ENCODE measurements at regions not wholly inside any gene's neighbourhood (a gene's known extent, or its start where the extent isn't known, plus 50 kb on each side); places are given as distances from the start of the nearest gene placed in this dataset.

DNA sequence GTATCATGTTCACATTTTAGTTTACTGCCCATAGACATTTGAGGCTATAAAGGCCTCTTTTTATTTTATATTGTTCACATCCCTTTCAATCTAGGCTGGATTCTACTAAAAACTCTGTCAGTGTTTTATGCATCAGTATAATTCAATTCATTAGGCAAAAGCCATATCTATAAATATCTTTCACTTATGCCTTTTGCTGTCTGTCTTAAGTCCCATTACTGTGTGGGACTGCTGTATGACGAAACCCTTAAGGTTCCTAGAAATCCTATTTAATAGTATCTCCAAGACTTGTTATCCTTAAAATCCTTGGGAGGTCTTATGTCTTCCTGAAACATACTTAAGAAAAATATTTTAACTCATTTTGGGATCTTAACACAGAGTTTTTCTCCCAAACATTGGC, 139.2 kb downstream of the HGF start:
- TF ChIP-seq EZH2 (IDR thresholded peaks at IDR 0.05; ENCODE audit: low read length, missing control alignments): no peak
- TF ChIP-seq, protein P1, sequence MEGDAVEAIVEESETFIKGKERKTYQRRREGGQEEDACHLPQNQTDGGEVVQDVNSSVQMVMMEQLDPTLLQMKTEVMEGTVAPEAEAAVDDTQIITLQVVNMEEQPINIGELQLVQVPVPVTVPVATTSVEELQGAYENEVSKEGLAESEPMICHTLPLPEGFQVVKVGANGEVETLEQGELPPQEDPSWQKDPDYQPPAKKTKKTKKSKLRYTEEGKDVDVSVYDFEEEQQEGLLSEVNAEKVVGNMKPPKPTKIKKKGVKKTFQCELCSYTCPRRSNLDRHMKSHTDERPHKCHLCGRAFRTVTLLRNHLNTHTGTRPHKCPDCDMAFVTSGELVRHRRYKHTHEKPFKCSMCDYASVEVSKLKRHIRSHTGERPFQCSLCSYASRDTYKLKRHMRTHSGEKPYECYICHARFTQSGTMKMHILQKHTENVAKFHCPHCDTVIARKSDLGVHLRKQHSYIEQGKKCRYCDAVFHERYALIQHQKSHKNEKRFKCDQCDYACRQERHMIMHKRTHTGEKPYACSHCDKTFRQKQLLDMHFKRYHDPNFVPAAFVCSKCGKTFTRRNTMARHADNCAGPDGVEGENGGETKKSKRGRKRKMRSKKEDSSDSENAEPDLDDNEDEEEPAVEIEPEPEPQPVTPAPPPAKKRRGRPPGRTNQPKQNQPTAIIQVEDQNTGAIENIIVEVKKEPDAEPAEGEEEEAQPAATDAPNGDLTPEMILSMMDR (conservative IDR thresholded peaks at IDR 0.05 in 1 of 2, IDR thresholded peaks at IDR 0.05 in 1 of 2; ENCODE audit: low read depth in 1 of 2, low read length in 2 of 2): no peak

DNA sequence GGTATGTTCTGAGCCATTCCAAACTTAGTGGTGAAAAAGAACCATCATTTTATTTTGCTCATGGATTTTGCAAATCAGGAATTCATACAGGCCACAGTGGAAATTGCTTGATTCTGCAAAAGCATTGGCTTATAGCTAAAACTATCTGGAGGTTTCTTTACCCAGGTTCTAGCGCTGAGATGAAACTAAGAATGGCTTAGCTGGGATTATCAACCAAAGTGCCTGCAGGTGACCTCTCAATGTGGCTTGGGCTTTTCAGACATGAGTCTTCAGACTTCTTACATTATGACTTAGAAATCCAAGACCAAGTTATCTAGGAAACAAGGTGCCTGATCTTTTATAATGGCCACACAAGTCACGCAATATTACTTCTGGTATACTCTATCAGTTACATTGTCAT, 140.1 kb downstream of the HGF start:
- Histone ChIP-seq H3K27ac (ENCODE audit: insufficient read depth, low read length) (no peak overlapping the region), H3K4me2 (ENCODE audit: extremely low read depth, insufficient read depth, low read length) (no peak overlapping the region)
- TF ChIP-seq EZH2 (IDR thresholded peaks at IDR 0.05; ENCODE audit: low read length, missing control alignments): no peak
- TF ChIP-seq, protein P1 (conservative IDR thresholded peaks at IDR 0.05 in 1 of 2, IDR thresholded peaks at IDR 0.05 in 1 of 2; ENCODE audit: low read depth in 1 of 2, low read length in 2 of 2): no peak

More for the DNA sequence above, 139.2 kb downstream of the HGF start:
- H3K9me3 ChIP-seq (ENCODE audit: control insufficient read depth, insufficient read depth, low read depth, low read length): no peaks in the 10 kb centered on the region
- H3K36me3 ChIP-seq (ENCODE audit: control insufficient read depth, insufficient read depth, low read length): no peaks in the 10 kb centered on the region
- no peak overlapping the region for H2AFZ ChIP-seq (ENCODE audit: low read length)
- no peaks in the 10 kb centered on the region for H3K79me2 ChIP-seq (ENCODE audit: control insufficient read depth, insufficient read depth, low read length)
- no peaks in the 10 kb centered on the region for H3K27me3 ChIP-seq (ENCODE audit: control insufficient read depth, insufficient read depth, low read length)
- H3K4me3 ChIP-seq (replicated peaks in 1 of 4; ENCODE audit: control extremely low read depth in 1 of 4, insufficient read depth in 1 of 4, low read depth in 3 of 4, low read length in 4 of 4): no peak overlapping the region
- H3K9ac ChIP-seq (ENCODE audit: insufficient read depth, low read length): no peak overlapping the region
- H3K4me1 ChIP-seq (ENCODE audit: control insufficient read depth, extremely low read depth, insufficient read depth, low read length): peaks cover 5% of the 10 kb centered on the region
- no peak overlapping the region for H3K27ac ChIP-seq (ENCODE audit: insufficient read depth, low read length)
- DNase-seq (ENCODE audit: low read depth in 2 of 2): no peak
- H3K4me2 ChIP-seq (ENCODE audit: extremely low read depth, insufficient read depth, low read length): no peak overlapping the region
- H4K20me1 ChIP-seq (ENCODE audit: control insufficient read depth, extremely low read depth, insufficient read depth, low read length): no peaks in the 10 kb centered on the region

DNA sequence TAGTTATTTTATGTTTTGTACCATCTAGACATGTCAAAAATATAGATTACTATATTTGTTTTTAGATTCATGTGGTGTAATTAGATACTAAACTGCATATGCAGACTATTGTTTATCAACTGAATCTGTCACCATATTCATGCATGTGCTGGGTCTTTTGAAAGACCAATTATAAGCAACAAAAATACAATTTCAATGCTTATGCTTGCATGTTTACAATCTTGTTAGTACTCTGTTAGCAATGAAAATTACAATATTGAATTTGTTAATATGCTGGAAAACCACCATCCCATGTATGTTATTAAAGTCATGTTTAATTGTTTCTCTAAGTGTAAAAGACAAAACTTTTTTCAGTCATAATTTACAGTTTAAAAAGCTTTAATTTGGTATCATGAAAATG, 140.9 kb downstream of the HGF start:
- Histone ChIP-seq H2AFZ (ENCODE audit: low read length) (no peak overlapping the region), H4K20me1 (ENCODE audit: control insufficient read depth, extremely low read depth, insufficient read depth, low read length) (no peaks in the 10 kb centered on the region), H3K9ac (ENCODE audit: insufficient read depth, low read length) (no peak overlapping the region), H3K27me3 (ENCODE audit: control insufficient read depth, insufficient read depth, low read length) (no peaks in the 10 kb centered on the region), H3K79me2 (ENCODE audit: control insufficient read depth, insufficient read depth, low read length) (no peaks in the 10 kb centered on the region), H3K4me3 (replicated peaks in 1 of 4; ENCODE audit: control extremely low read depth in 1 of 4, insufficient read depth in 1 of 4, low read depth in 3 of 4, low read length in 4 of 4) (no peak overlapping the region), H3K27ac (ENCODE audit: insufficient read depth, low read length) (no peak overlapping the region), H3K36me3 (ENCODE audit: control insufficient read depth, insufficient read depth, low read length) (no peaks in the 10 kb centered on the region), H3K4me1 (ENCODE audit: control insufficient read depth, extremely low read depth, insufficient read depth, low read length) (peaks cover 11% of the 10 kb centered on the region), H3K9me3 (ENCODE audit: control insufficient read depth, insufficient read depth, low read depth, low read length) (no peaks in the 10 kb centered on the region), H3K4me2 (ENCODE audit: extremely low read depth, insufficient read depth, low read length) (no peak overlapping the region)
- no peak for DNase-seq (ENCODE audit: low read depth in 2 of 2)
- no peak for TF ChIP-seq EZH2 (IDR thresholded peaks at IDR 0.05; ENCODE audit: low read length, missing control alignments)
- TF ChIP-seq, protein P1 (conservative IDR thresholded peaks at IDR 0.05 in 1 of 2, IDR thresholded peaks at IDR 0.05 in 1 of 2; ENCODE audit: low read depth in 1 of 2, low read length in 2 of 2): no peak

More for the DNA sequence above, 140.1 kb downstream of the HGF start:
- Histone ChIP-seq H3K9ac (ENCODE audit: insufficient read depth, low read length) (no peak overlapping the region), H3K27me3 (ENCODE audit: control insufficient read depth, insufficient read depth, low read length) (no peaks in the 10 kb centered on the region), H3K36me3 (ENCODE audit: control insufficient read depth, insufficient read depth, low read length) (no peaks in the 10 kb centered on the region), H3K4me1 (ENCODE audit: control insufficient read depth, extremely low read depth, insufficient read depth, low read length) (peaks cover 5% of the 10 kb centered on the region), H2AFZ (ENCODE audit: low read length) (no peak overlapping the region), H3K9me3 (ENCODE audit: control insufficient read depth, insufficient read depth, low read depth, low read length) (no peaks in the 10 kb centered on the region), H4K20me1 (ENCODE audit: control insufficient read depth, extremely low read depth, insufficient read depth, low read length) (no peaks in the 10 kb centered on the region), H3K79me2 (ENCODE audit: control insufficient read depth, insufficient read depth, low read length) (no peaks in the 10 kb centered on the region), H3K4me3 (replicated peaks in 1 of 4; ENCODE audit: control extremely low read depth in 1 of 4, insufficient read depth in 1 of 4, low read depth in 3 of 4, low read length in 4 of 4) (no peak overlapping the region)
- no peak for DNase-seq (ENCODE audit: low read depth in 2 of 2)

Data from fibroblast of lung (primary cell).